Loucy (cell line): ENCODE measurements at regions not wholly inside any gene's neighbourhood (a gene's known extent, or its start where the extent isn't known, plus 50 kb on each side); places are given as distances from the start of the nearest gene placed in this dataset.

Source experiments
- EZH2phosphoT487 ChIP-seq: fragments of 200-600 bp; IDR thresholded peaks from 2 replicates; pipeline ENCODE4 v1.6.1; 2018; ENCODE audit warnings: antibody characterized with exemption, mild to moderate bottlenecking, moderate library complexity, borderline replicate concordance
- TF ChIP-seq, protein P1 (sequence below): fragments of 200-600 bp; sonication (generic); conservative IDR thresholded peaks from 2 replicates; pipeline ENCODE4 v1.5.1; 2014; ENCODE audit warnings: mild to moderate bottlenecking, antibody characterized with exemption, low read length

DNA sequence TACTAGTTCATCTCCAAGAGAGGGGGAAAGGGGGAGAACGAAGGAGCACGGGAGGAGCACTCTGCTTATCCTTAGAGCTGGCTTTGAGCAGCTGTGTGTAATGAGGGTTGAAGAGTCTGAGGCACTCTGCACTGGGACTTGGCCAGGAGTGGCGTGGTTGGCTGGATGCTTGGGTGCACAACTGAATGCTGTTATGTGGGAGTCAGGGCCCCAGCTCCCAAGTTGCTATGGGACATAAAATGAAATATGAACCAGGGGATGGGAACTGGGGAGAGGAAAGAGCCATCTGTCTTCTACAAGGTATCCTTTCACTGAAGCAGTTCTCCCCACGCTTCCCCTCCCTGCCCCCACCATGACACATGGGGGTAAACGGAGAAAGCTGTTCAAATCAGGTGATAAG lies 105.9 kb upstream of the ANKFN1 start:
- TF ChIP-seq, protein P1, sequence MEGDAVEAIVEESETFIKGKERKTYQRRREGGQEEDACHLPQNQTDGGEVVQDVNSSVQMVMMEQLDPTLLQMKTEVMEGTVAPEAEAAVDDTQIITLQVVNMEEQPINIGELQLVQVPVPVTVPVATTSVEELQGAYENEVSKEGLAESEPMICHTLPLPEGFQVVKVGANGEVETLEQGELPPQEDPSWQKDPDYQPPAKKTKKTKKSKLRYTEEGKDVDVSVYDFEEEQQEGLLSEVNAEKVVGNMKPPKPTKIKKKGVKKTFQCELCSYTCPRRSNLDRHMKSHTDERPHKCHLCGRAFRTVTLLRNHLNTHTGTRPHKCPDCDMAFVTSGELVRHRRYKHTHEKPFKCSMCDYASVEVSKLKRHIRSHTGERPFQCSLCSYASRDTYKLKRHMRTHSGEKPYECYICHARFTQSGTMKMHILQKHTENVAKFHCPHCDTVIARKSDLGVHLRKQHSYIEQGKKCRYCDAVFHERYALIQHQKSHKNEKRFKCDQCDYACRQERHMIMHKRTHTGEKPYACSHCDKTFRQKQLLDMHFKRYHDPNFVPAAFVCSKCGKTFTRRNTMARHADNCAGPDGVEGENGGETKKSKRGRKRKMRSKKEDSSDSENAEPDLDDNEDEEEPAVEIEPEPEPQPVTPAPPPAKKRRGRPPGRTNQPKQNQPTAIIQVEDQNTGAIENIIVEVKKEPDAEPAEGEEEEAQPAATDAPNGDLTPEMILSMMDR: no peak
- TF ChIP-seq EZH2phosphoT487: no peak
